HG03159 (cell line): ENCODE measurements at regions not wholly inside any gene's neighbourhood (a gene's known extent, or its start where the extent isn't known, plus 50 kb on each side); places are given as distances from the start of the nearest gene placed in this dataset.

ENCODE experiments used
- ATAC-seq: cut with Tn5 transposase; IDR thresholded peaks from one replicate; pipeline ENCODE4 v1.9.1; 2021; ENCODE audit warnings: mild to moderate bottlenecking, moderate library complexity; ENCODE audit not compliant: unreplicated experiment

DNA sequence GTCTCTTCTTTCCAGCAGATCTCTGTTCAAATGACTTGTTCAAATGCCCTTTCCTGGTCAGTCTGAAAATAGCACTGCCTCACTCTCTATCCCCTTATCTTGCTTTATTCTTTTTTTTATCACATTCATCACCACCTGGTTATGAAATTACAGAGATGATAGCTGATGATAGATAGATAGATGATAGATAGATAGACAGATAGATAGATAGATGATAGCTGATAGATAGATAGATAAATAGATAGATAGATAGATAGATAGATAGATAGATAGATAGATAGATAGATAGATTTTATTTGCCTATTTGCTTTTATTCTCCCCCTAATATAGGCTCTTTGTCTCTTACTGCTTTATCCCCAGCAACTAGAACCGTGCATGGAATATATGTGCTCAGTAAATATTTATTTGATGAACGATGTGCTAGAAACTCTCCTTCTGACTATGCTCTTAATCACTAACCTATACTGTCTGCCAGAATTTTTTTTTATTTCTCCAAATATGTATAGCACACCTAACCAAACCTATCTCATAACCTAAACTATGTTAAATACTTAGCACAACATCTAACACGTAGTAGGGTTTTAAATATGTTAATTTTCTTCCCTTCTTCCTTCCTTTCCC is 372.8 kb upstream of the DUSP10 start:
- ATAC-seq: no peak

DNA sequence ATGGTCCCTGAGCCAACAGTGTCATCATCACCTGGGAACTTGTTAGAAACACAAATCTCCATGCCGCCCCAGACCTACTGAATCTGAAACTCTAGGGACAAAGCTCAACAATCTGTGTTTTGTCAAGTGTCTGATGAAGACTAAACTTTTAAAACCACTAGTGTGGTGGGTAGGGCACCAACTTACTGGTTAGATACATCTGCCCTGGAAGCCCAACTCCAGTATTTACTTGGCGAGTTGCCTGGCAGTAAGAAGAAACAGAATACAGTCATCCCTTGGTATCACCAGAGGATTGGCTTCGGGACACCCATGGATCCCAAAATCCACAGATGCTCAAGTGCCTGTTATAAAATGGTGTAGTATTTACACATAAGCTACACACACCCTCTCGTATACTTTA is 367.9 kb upstream of the DUSP10 start:
- no peak for ATAC-seq

DNA sequence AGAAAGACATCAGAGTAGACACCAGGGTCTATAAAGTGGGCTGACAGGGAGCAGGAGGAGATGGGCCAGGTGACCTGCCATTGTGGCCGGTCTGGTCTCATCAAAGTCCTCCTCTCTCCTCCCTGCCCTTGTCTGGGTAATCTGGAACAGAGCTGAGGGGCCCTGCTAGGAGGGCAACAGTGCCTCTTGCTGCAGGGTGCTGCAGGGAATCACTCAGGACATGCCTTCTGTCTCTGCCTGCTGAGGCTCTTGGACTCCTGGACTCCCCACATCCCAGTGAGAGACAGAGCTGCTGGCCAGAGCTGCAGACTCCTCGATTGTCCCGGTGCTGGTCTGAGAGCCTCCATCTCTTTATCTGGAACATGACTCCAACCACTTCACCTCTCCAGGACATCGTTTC is 366.1 kb upstream of the DUSP10 start:
- no peak for ATAC-seq

DNA sequence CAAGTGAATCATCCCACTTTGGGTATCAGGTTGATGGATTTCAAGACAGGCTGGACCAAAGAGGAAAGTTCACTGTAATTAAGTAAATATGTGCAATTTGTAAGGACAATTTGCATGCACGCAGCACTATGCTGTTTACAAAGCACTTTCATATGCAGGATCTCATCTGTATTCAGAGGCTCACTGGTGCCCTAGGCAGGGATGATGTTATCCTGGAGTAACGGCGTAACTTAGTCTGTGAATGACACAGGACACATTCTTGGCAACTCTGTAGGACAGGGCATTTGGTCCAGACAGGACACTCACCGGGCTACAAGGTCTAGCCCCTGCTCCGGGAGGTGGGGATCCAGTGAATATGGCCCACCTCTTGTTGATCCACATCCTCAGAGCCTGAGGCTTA is 365.4 kb upstream of the DUSP10 start:
- no peak for ATAC-seq

DNA sequence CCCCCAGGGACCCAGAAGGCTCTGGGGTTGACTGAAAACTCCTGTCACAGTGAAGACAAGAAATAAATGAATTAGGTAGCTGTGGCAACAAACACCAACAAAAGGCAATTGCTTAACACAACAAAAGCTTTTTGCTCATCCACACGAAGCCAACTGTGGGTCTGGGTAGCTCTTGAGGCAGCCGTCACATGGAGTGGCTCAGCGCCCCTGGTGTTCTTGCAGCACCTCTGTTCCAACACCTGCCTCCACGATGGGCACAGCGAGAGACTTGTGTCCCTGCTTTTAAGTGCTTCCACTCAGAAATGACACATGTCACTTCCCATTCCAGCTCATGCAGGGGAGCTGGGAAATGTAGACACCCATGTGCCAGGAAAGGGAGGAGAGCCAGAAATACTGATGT is 364.5 kb upstream of the DUSP10 start:
- no peak for ATAC-seq

DNA sequence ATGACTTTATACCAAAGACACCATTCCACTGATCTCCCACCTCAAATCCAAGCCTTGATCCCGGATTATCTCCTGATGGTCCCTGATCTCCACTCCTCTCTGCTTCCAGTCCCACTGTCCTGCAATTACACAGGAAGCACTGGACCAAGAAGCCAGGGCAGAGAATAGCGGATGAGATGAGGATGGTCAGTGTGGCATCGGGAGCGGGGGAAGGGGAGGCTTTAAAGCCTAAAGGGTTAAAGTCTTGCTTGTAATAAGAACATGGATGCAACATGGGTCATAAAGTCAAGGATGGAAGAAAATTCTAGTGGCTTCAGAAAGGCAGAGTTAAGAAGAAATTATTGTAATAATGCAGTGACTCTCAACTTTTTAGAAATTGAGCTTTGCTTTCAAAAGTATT is 364.0 kb upstream of the DUSP10 start:
- ATAC-seq: no peak

DNA sequence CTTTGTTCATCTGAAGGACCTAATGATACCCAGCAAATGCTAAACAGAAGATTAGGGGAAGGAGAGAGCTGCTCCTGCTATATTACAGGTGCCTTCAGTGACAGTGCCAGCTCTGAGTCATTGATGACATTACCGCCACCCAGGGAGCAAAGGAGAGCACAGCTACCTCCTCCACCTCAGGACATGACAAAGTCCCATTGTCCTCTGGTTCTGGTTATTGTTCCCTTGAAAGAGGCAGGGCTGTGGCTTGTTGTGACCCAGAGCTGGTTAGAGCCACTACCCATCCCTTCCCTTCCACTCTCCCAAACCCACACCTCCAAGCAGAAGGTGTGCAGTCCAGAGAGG is 363.5 kb upstream of the DUSP10 start:
- no peak for ATAC-seq

DNA sequence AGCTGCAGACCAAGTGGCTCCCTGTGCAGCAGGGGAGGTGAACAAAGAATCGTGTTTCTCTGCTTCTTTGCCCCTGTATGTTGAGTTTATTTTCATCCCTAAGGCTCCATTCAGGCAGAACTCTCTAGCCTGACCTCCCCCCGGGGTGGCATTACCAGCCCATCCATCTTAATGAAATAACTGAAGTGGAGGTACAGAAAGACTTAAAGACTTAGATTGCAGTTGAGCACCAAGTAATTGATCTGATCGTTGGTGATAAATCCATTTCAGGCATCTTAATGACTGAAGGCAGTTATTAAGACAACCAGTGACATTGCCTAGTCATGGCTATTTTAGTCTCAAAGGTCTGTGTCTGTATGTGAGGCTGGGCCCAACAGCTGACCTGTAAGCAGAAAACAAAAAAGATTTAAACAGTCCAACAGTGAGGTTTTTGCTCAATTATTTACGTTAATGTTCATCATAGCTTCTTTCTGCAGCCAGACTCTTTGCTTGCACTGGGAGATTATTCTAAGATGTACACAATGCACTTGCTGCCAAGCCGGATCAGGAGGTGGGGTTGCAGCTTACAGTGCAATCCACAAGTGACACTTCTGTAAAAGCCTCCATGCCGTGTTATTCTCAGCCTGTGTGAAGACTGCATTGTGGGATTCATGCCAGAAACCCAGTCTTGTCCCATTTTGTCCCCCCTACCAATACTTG is 363.0 kb upstream of the DUSP10 start:
- ATAC-seq: no peak

DNA sequence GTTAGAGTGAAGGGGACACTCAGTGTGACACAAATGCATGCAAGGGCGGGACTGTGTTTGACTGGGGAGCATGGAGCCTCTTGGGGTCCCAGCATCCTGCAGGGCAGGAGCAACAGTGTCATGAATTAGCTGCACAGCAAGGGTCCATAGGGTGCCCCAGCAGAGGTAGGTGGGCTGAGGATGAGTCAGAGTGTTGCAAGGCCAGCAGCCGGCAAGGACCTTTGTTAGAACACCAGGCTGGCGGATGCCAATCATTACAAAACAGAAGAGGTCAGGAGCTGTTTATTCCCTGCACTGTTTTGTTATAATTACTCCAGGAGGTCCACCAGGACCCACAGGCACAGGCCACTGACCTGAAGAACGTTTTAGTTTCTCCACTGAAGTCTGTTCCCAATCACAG is 362.2 kb upstream of the DUSP10 start:
- ATAC-seq: no peak

DNA sequence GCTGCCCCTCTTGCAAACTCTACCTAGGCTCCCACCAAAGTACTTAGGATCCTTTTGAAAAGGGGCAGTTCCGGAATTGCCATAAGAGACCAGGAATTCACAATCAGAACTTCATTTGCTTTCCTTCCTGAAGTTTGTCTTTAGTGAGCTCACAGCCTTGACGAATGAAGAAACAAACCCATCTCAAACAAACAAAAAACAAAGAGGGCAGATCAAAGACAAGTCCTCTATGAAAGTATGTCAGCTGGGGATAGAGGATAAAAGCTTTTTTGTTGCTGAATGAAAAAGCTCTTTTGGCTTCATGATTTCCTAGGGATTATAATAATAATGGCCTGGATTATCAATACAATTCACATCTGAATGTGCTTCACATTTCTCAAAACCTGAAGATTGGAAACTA is 357.9 kb upstream of the DUSP10 start:
- ATAC-seq: no peak

DNA sequence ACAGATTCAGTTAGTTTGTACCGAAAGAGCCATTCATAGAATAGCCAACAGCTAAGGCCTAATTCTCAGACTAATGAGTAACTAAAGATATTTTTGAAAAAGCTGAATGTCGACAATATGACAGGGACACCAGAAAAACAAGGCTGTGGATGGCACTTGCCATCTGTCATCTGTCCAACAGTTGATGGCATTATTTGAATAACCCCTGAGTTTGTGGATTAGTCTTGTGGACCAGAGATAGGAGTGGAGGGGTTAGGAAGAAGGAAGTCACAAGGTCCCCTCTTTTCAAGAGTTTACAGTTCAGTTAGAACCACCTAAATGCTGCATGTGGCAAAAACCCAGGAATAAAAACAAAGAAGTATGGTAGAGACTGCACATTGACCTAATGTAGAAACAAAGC is 356.5 kb upstream of the DUSP10 start:
- ATAC-seq: no peak

DNA sequence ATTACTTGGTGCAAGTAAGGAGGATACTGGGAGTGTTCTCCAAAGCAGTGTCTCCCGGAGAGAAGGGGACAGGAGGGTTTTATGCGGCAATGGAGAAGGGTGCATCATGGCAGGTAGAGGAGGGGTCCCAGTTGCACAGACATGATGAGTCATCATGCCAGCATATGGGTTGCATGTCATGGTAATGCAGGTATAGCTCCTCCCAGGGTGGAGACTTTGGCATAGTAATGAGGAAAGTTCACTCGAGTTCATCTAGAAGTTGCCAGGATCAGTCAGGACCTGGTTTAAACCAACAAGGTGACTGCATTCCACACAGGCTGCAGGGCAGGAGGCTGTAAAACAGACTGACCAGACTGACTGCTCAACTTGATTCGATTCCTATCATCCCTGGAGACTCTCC is 355.7 kb upstream of the DUSP10 start:
- no peak for ATAC-seq

DNA sequence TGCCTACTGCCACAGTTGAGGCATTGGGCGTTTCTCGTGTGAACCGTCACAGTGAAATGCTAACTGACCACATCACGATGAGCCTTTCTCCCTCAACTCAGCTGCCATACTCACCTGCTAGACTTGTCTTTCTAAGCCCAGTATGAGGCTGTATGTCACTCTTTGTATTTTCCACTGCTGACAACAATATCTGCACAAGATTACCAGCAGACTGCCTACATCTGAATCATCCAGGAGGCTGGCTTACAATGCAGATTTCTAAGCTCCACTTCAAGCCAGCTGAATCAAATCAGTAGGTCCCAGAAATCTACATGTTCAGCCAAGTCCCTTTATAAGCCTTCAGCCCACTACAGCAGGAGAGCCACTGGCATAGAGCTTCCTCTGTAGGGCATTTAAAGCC is 355.0 kb upstream of the DUSP10 start:
- no peak for ATAC-seq

DNA sequence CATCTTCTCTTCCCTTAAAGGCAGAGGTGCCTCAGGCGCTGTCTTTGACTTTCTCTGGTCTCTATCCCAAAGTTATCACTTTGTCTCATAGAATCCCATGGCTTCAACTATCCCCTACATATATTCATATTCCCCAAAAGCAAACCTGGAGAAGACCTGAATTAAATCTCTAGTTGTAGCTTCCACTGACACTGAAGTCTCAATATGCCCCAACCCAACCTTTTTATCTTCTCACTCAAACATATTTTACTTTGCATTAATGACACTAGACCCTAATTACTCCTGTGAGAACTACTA is 354.5 kb upstream of the DUSP10 start:
- no peak for ATAC-seq

DNA sequence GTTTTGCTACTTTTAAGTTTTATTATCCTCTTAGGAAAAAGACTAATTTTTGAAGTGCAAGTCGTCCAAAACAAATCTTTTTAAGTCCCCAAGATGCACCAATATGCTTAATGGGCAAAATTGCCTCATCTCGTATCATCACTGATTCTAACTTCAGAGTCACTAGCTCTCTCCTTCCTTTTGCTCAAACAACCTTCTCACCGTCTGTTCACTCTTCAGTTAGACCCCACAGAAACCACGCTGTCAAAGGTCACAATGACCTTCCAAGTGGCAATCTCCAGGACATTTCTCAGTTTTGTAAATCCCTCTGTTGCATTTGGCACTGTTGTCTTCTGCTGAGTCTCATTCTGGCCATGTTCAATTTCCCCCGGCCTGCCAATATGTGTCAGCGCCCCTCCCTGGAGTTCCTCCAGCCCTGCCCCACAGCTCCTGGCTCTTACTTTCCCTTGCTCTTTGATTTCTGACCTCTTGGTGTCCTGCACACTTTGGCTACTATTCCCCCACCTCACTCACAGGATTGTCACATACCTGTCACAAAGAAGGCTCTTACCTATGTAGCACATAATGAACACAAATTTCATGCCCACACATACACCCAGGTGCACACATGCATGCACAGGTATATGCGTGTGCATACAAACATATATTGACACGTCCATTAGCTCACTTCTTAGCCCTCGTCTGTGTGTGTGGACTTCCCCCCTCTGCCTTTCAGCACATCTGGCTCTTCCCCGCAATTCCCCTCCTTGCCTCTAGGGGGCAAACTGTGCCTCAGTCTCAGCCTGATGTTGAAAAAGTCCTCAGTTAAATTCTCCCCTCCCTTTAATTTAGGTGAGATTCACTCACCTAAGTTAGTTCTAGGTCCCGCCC is 354.0 kb upstream of the DUSP10 start:
- ATAC-seq: peak; percentile 89

DNA sequence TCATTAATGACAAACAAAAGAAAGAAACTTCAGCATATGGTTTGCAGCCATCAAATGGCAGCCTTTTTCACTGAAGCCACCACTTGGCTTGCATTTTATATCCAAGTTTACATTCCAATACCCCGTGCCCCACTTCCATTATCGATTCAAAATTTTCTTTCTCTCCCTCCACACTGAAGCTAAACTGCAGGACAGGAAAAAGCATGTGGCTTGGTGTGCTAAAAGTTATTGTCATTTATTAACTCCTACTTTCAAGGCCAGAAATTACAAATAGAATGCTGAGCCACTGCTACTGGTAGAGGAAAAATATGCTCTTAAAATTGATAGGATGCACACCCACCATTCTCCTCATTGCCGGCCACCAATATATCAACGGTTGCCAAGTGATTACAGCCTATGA is 351.6 kb upstream of the DUSP10 start:
- no peak for ATAC-seq

DNA sequence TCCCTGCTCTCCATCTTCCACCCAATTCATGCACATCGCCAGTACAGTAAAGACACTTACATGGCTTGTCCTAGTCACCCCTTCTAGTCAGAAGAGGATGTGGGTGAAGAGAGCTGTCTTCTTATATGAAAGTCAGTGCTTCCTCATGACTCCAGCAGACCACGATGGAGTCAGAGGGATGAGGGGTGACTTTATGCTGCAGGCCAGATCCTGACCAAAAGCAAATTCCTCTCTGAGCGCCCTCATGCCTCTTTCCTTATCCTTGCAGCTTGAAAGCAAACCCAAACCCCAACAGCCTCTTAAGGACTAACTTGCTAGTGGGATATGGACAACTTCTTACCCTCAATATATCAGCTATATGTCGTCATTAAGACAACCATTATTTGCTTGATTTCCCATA is 348.2 kb upstream of the DUSP10 start:
- no peak for ATAC-seq

DNA sequence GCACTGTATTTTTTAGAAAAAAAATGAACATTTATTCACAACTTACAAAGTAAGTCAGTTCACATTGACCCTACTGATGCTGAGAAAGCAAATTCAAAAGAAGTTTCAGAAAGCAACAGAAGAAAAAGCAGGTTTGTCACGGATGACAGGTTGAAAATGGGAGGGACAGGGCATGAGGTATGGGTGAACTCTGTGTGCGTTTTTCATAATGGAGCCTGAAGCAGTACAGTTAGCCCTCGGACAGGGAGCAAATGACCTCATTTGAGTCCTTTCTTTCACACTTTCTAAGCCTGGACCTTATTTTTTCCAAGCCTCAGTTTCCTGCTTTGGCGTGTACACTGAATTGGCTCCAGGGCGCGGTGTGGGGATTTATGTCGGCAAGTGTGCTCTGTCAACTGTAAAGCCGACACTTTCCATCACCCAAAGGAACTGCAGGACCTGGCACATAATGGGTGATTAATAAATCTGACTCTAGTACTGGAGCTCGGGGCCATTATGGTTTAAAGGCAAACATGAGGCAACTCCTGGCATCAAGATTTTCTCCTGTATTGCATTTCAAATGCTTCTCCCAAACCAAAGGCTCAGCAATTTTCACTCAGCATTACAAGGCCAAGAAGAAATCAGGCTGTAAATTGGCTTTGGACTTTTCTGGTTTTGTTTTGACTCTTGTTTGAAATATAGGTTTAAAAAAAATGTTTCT is 345.5 kb upstream of the DUSP10 start:
- no peak for ATAC-seq

DNA sequence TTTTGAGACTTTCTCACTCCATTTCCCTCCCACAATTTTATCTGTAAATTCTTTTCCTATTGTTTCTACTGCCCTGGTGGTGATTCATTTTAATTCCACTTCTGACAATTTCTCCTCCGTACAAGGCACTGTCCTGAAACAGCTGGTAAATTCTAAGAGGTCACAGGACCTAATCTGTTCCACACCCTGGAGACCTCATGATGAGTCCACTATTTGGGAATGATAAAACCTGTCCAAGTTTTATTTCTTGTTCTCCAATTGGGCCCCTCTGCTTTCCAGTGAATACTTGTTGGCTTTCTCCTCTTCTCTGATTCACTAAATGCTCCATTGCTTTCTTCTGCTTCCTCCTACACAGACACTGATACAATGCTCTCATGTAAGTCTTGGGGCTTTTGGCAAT is 343.1 kb upstream of the DUSP10 start:
- no peak for ATAC-seq

DNA sequence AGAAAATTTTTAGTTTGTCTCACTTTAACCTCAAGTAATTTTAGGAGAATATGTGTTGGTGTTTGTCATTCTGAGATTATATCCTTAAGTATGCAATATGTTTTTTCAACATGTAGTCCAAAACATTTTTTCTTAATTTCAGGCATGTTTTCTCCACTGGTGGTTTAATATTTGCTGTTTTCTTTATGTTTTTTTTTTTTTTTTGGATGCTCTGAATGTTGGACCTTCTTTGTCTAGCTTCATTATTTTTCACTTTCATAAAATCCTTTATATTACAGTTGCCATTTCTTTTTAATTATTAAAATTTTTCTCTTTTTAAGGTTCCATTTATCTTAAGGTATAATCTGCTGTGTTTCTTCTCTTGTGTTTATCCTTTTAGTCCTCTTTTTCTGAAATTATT is 342.2 kb upstream of the DUSP10 start:
- ATAC-seq: no peak

DNA sequence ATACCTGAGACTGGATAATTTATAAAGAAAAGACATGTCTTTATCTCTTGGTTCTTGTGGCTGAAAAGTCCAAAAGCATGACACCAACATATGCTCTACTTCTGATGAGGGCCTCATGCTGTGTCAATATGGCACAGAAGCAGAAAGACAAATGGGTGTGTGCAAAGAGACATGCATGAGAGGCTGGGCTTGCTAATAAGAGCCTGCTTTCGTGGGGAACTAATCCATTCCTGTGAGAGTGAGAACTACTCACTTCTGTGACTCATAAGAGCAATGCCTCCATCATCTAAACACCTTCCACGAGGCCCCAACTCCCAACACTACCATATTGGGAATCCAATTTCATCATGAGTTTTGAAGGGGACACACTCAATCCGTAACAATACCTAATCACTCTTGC is 340.0 kb upstream of the DUSP10 start:
- no peak for ATAC-seq

DNA sequence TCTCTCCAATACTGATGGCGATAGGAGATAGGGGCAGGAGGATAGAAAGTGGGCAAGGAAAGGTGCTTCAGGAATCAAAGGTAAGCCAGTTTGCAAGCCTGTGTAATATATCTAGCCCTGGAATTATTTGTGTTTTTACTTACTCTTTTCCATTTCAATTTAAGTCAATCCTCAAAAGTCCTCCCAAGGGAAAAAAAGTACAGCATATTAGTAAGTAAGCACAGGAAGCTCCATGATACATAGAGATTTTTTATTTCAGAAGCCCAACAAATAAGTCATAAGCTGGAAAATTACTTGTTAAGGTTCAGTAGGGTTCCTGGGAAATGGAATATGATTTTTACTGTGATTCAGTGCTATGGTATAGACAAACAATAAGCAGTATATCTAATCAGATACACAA is 337.7 kb upstream of the DUSP10 start:
- ATAC-seq: no peak
